CD4-positive, alpha-beta T cell (primary cell): ENCODE measurements at regions not wholly inside any gene's neighbourhood (a gene's known extent, or its start where the extent isn't known, plus 50 kb on each side); places are given as distances from the start of the nearest gene placed in this dataset.

ENCODE experiments used
- ATAC-seq: fragments of 200-7000 bp; cut with Tn5 transposase; one replicate; pipeline ENCODE4 v1.10.0; 2022; ENCODE audit warnings: mild to moderate bottlenecking; ENCODE audit not compliant: poor library complexity
- CTCF ChIA-PET: fragments of 350-600 bp; sonication (Branson Sonifier 250); formaldehyde crosslinking; loops from one replicate; lab custom pipeline; 2021; ENCODE audit warnings: antibody characterized with exemption, inconsistent platforms; lab: Charles Lee
- POLR2A ChIA-PET: fragments of 350-600 bp; sonication (Branson Sonifier 250); formaldehyde crosslinking; loops from one replicate; lab custom pipeline; 2021; ENCODE audit warnings: antibody characterized with exemption, inconsistent platforms; lab: Charles Lee
- DNase-seq, 14 experiments: peaks; one replicate each; pipeline ENCODE4 v3.0.0-alpha.2; 2013 to 2020; ENCODE audit warnings: mixed read lengths in 2 of 14
- H3K27ac ChIP-seq, 2 donors: one replicate each; pipeline versions ENCODE4 v1.5.1 to v1.7.0; 2013; ENCODE audit warnings: low read length in 2 of 2, low read depth in 1 of 2, mild to moderate bottlenecking in 1 of 2
- H3K27me3 ChIP-seq, 2 experiments: 1 replicate in 1 of 2; 2 replicates in 1 of 2; pipeline versions ENCODE4 v1.6.1 to v1.7.0; 2013; ENCODE audit warnings: low read length in 2 of 2, control low read depth in 1 of 2, mild to moderate bottlenecking in 1 of 2, moderate library complexity in 1 of 2; ENCODE audit not compliant: insufficient read depth in 2 of 2, control insufficient read depth in 1 of 2
- H3K36me3 ChIP-seq: one replicate; pipeline ENCODE4 v1.6.1; 2013; ENCODE audit warnings: low read length, control low read depth; ENCODE audit not compliant: insufficient read depth
- H3K4me1 ChIP-seq: one replicate; pipeline ENCODE4 v1.6.1; 2013; ENCODE audit warnings: low read length, control low read depth; ENCODE audit not compliant: insufficient read depth
- H3K4me3 ChIP-seq: one replicate; pipeline ENCODE4 v1.5.1; 2013; ENCODE audit warnings: mild to moderate bottlenecking, low read length, moderate library complexity
- H3K9me3 ChIP-seq, 2 experiments: 1 replicate in 1 of 2; 2 replicates in 1 of 2; pipeline versions ENCODE4 v1.6.1 to v1.7.0; 2013; ENCODE audit warnings: low read length in 2 of 2, mild to moderate bottlenecking in 2 of 2, control low read depth in 1 of 2, moderate library complexity in 1 of 2; ENCODE audit not compliant: control insufficient read depth in 1 of 2, insufficient read depth in 1 of 2
- H3K27ac Mint-ChIP-seq: one replicate; pipeline ENCODE4 v1.8.0; 2020; ENCODE audit warnings: mixed read lengths
- H3K27me3 Mint-ChIP-seq: one replicate; pipeline ENCODE4 v1.8.0; 2021; ENCODE audit warnings: mixed read lengths
- H3K36me3 Mint-ChIP-seq: one replicate; pipeline ENCODE4 v1.8.0; 2021; ENCODE audit warnings: low read depth, mixed read lengths
- H3K4me1 Mint-ChIP-seq: one replicate; pipeline ENCODE4 v1.8.0; 2021; ENCODE audit warnings: low read depth, mixed read lengths
- H3K4me3 Mint-ChIP-seq: one replicate; pipeline ENCODE4 v1.8.0; 2020; ENCODE audit warnings: mild to moderate bottlenecking, mixed read lengths
- H3K9me3 Mint-ChIP-seq: one replicate; pipeline ENCODE4 v1.8.0; 2020; ENCODE audit warnings: mixed read lengths
- CTCF ChIP-seq: fragments of 200-600 bp; IDR thresholded peaks from one replicate; pipeline ENCODE4 v1.8.0; 2022; ENCODE audit warnings: antibody characterized with exemption, mild to moderate bottlenecking
- intact Hi-C, 2 experiments: fragments of 100-400 bp; cut with DNase I in 1 of 2; cut with micrococcal nuclease in 1 of 2; formaldehyde crosslinking; loops; one replicate each; pipeline versions ENCODE4 v1.15.1 to v1.9.0; 2023 to 2025; cut with DNase I, micrococcal nuclease

- Mint-ChIP-seq H3K27me3 (no peaks in the 10 kb centered on the region), H3K36me3 (no peaks in the 10 kb centered on the region), H3K4me1 (no peaks in the 10 kb centered on the region), H3K4me3 (no peak overlapping the region), H3K9me3 (no peaks in the 10 kb centered on the region), H3K27ac (no peak overlapping the region)
- no peak for TF ChIP-seq CTCF
- intact Hi-C loops: no loop called here
- ATAC-seq: no peak
- no peaks in the 10 kb centered on the region for H3K36me3 ChIP-seq
- no peak for DNase-seq
- H3K9me3 ChIP-seq: no peaks in the 10 kb centered on the region
- CTCF ChIA-PET: no interaction called here
- no peaks in the 10 kb centered on the region for H3K4me1 ChIP-seq
- no peaks in the 10 kb centered on the region for H3K27me3 ChIP-seq
- H3K27ac ChIP-seq: no peak overlapping the region
- H3K4me3 ChIP-seq: no peak overlapping the region
- POLR2A ChIA-PET: no interaction called here
Observed at GRCh38 chr2:217055624-217056023, 195.8 kb upstream of the TNP1 start.

GRCh38 chr2:217054791-217055190, 194.9 kb upstream of the TNP1 start:
- H3K36me3 Mint-ChIP-seq: no peaks in the 10 kb centered on the region
- H3K27me3 ChIP-seq: no peaks in the 10 kb centered on the region
- no peaks in the 10 kb centered on the region for H3K4me1 Mint-ChIP-seq
- POLR2A ChIA-PET: no interaction called here
- intact Hi-C loops: no loop called here
- TF ChIP-seq CTCF: no peak
- CTCF ChIA-PET: no interaction called here
- H3K36me3 ChIP-seq: no peaks in the 10 kb centered on the region
- ATAC-seq (no peak), DNase-seq (no peak)
- H3K4me3 Mint-ChIP-seq: no peak overlapping the region
- no peak overlapping the region for H3K27ac ChIP-seq
- H3K9me3 Mint-ChIP-seq: no peaks in the 10 kb centered on the region
- H3K4me3 ChIP-seq: no peak overlapping the region
- no peak overlapping the region for H3K27ac Mint-ChIP-seq
- no peaks in the 10 kb centered on the region for H3K27me3 Mint-ChIP-seq
- no peaks in the 10 kb centered on the region for H3K9me3 ChIP-seq
- H3K4me1 ChIP-seq: no peaks in the 10 kb centered on the region

GRCh38 chr2:217052856-217053577, 193.2 kb upstream of the TNP1 start:
- no peak for DNase-seq
- ChIA-PET CTCF (interaction anchor here (0.9 kb wide), 1 partner anchor 44 kb away, joined by 3 read pairs; no protein-coding TSS in a partner anchor), POLR2A (no interaction called here)
- no peak overlapping the region for H3K27ac ChIP-seq
- intact Hi-C loops: no loop called here
- Mint-ChIP-seq H3K9me3 (no peaks in the 10 kb centered on the region), H3K27ac (no peak overlapping the region), H3K4me1 (no peaks in the 10 kb centered on the region), H3K4me3 (no peak overlapping the region), H3K36me3 (no peaks in the 10 kb centered on the region), H3K27me3 (peaks cover 7% of the 10 kb centered on the region)
- H3K9me3 ChIP-seq: no peaks in the 10 kb centered on the region
- H3K4me3 ChIP-seq: no peak overlapping the region
- H3K27me3 ChIP-seq: no peaks in the 10 kb centered on the region
- ATAC-seq: no peak
- no peaks in the 10 kb centered on the region for H3K36me3 ChIP-seq
- no peak for TF ChIP-seq CTCF
- no peaks in the 10 kb centered on the region for H3K4me1 ChIP-seq
